HG02973 (cell line): ENCODE measurements at regions not wholly inside any gene's neighbourhood (a gene's known extent, or its start where the extent isn't known, plus 50 kb on each side); places are given as distances from the start of the nearest gene placed in this dataset.
"Not testable (repeated sequence)": the region's sequence is repeated elsewhere in the genome, so short reads cannot be mapped to it uniquely, and the experiment has no call there.

Source experiments
- ATAC-seq: cut with Tn5 transposase; IDR thresholded peaks from one replicate; pipeline ENCODE4 v1.9.1; 2021; ENCODE audit warnings: moderate library complexity; ENCODE audit not compliant: unreplicated experiment

GRCh38 chr2:207354462-207354861, 175.3 kb upstream of the CREB1 start:
- ATAC-seq = no peak

- no peak for ATAC-seq
These were observed 173.2 kb upstream of the CREB1 start for GRCh38 chr2:207356567-207356966.

GRCh38 chr2:207357216-207357615, 172.5 kb upstream of the CREB1 start:
- no peak for ATAC-seq

- no peak for ATAC-seq
These were observed 167.0 kb upstream of the CREB1 start for GRCh38 chr2:207362716-207363115.

- ATAC-seq = no peak
These were observed 165.9 kb upstream of the CREB1 start for GRCh38 chr2:207363761-207364290.

GRCh38 chr2:207370646-207371045, 159.1 kb upstream of the CREB1 start:
- ATAC-seq = no peak

- no peak for ATAC-seq
These were observed 157.9 kb upstream of the CREB1 start for GRCh38 chr2:207371877-207372276.

- no peak for ATAC-seq
These were observed 157.3 kb upstream of the CREB1 start for GRCh38 chr2:207372483-207372882.

GRCh38 chr2:207375207-207375875, 154.4 kb upstream of the CREB1 start:
- no peak for ATAC-seq

- not testable (repeated sequence) for ATAC-seq
These were observed 151.1 kb upstream of the CREB1 start for GRCh38 chr2:207378620-207379019.

- no peak for ATAC-seq
These were observed 144.7 kb upstream of the CREB1 start for GRCh38 chr2:207385076-207385475.

GRCh38 chr2:207385903-207386302, 143.9 kb upstream of the CREB1 start:
- ATAC-seq = no peak

- ATAC-seq = no peak
These were observed 142.7 kb upstream of the CREB1 start for GRCh38 chr2:207387001-207387571.

- no peak for ATAC-seq
These were observed 139.3 kb upstream of the CREB1 start for GRCh38 chr2:207390302-207391095.

GRCh38 chr2:207394203-207394781, 135.5 kb upstream of the CREB1 start:
- no peak for ATAC-seq

GRCh38 chr2:207394812-207395534, 134.8 kb upstream of the CREB1 start:
- no peak for ATAC-seq

GRCh38 chr2:207395535-207396251, 134.1 kb upstream of the CREB1 start:
- no peak for ATAC-seq

GRCh38 chr2:207397917-207398655, 131.7 kb upstream of the CREB1 start:
- no peak for ATAC-seq

- ATAC-seq = no peak
These were observed 130.5 kb upstream of the CREB1 start for GRCh38 chr2:207399301-207399700.
